Activated T-helper 1 cell treated with anti-CD3 and anti-CD28 coated beads, Interleukin-12 subunit alpha, Interleukin-12 subunit beta, Interleukin-2, Interleukin-4 antibody, amounts not matched to agents 30 ng/mL and 10 ng/mL and 1 ng/mL, durations not matched to agents 14 hours and 24 hours and 36 hours (primary cell): ENCODE measurements at regions not wholly inside any gene's neighbourhood (a gene's known extent, or its start where the extent isn't known, plus 50 kb on each side); places are given as distances from the start of the nearest gene placed in this dataset.

ENCODE experiments used
- DNase-seq: peaks from one replicate; pipeline ENCODE4 v3.0.0; 2021; ENCODE audit warnings: low spot score
- H3K27ac Mint-ChIP-seq: one replicate; pipeline ENCODE4 v1.8.0; 2021; ENCODE audit warnings: mild to moderate bottlenecking, mixed read lengths
- H3K27me3 Mint-ChIP-seq: one replicate; pipeline ENCODE4 v1.8.0; 2022; ENCODE audit warnings: mild to moderate bottlenecking, moderate library complexity, mixed read lengths; ENCODE audit not compliant: insufficient read depth
- H3K36me3 Mint-ChIP-seq: one replicate; pipeline ENCODE4 v1.8.0; 2021; ENCODE audit warnings: low read depth, mixed read lengths
- H3K4me1 Mint-ChIP-seq: one replicate; pipeline ENCODE4 v1.8.0; 2021; ENCODE audit warnings: low read depth, mixed read lengths
- H3K4me3 Mint-ChIP-seq: one replicate; pipeline ENCODE4 v1.8.0; 2021; ENCODE audit warnings: mild to moderate bottlenecking, moderate library complexity, mixed read lengths
- H3K9me3 Mint-ChIP-seq: one replicate; pipeline ENCODE4 v1.8.0; 2021; ENCODE audit warnings: mixed read lengths
- intact Hi-C: fragments of 100-400 bp; cut with micrococcal nuclease; formaldehyde crosslinking; loops from one replicate; pipeline ENCODE4 v1.15.1; 2024

GRCh38 chr1:222046684-222047263 is 304.9 kb upstream of the DUSP10 start:
- Mint-ChIP-seq H3K4me1 (peaks cover 4% of the 10 kb centered on the region), H3K9me3 (no peaks in the 10 kb centered on the region), H3K27ac (no peak overlapping the region), H3K4me3 (no peak overlapping the region), H3K36me3 (no peaks in the 10 kb centered on the region), H3K27me3 (no peaks in the 10 kb centered on the region)
- intact Hi-C loops: no loop called here
- DNase-seq: no peak

GRCh38 chr1:222045786-222046185 is 303.9 kb upstream of the DUSP10 start:
- intact Hi-C loops: no loop called here
- no peak for DNase-seq
- H3K27ac Mint-ChIP-seq: no peak overlapping the region
- H3K4me3 Mint-ChIP-seq: no peak overlapping the region
- peaks cover 4% of the 10 kb centered on the region for H3K4me1 Mint-ChIP-seq
- H3K36me3 Mint-ChIP-seq: no peaks in the 10 kb centered on the region
- H3K27me3 Mint-ChIP-seq: no peaks in the 10 kb centered on the region
- H3K9me3 Mint-ChIP-seq: no peaks in the 10 kb centered on the region

DNA sequence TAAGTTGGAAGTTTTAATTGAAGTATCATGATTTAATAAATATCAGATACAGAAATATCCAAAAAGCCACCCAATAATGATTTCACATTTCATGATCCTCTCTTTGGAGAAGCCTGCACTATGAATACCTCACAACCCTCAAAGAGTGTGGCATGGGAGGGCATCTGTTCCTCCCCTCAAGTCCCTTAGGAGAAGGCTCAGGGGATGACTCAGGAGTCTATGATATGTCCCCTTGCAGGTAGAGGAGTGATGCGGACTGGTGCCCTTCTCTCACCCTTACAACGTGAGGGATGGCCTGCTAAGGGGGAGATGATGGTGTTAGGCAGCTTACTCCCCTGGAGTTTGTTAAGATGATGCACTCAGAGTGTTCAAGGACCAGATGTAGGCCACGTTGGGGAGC is 303.3 kb upstream of the DUSP10 start:
- Mint-ChIP-seq H3K27me3 (no peaks in the 10 kb centered on the region), H3K4me3 (no peak overlapping the region), H3K4me1 (peaks cover 4% of the 10 kb centered on the region), H3K9me3 (no peaks in the 10 kb centered on the region), H3K27ac (no peak overlapping the region), H3K36me3 (no peaks in the 10 kb centered on the region)
- intact Hi-C loops: no loop called here
- DNase-seq: no peak

- DNase-seq: no peak
- Mint-ChIP-seq H3K36me3 (no peaks in the 10 kb centered on the region), H3K27ac (no peak overlapping the region), H3K27me3 (peaks cover under 1% of the 10 kb centered on the region), H3K4me1 (peaks cover under 1% of the 10 kb centered on the region), H3K9me3 (no peaks in the 10 kb centered on the region), H3K4me3 (no peak overlapping the region)
- intact Hi-C loops: no loop called here
These were observed 301.8 kb upstream of the DUSP10 start for GRCh38 chr1:222043444-222044292.

DNA sequence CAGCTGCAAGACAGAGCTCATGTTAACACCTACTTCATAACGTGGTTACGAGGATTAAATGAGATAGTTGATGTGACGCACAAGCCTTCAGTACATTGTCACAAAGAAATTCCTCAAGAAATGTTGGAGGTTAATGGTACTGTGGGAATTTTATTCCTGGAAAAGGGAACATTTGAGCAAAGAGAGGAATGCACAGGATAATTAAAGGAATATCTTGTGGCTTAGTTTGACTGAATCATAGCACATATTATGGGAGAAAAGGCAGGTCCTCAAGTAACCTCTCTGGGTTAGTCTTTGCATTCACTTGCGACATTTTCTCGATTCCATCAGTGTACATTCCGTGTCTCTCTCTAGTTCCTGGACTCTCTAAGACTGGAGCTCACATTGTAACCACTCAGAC is 300.2 kb upstream of the DUSP10 start:
- Mint-ChIP-seq H3K27me3 (peaks cover 4% of the 10 kb centered on the region), H3K4me1 (no peaks in the 10 kb centered on the region), H3K4me3 (no peak overlapping the region), H3K9me3 (no peaks in the 10 kb centered on the region), H3K36me3 (no peaks in the 10 kb centered on the region), H3K27ac (no peak overlapping the region)
- intact Hi-C loops: no loop called here
- DNase-seq: no peak

- Mint-ChIP-seq H3K27ac (no peak overlapping the region), H3K9me3 (no peaks in the 10 kb centered on the region), H3K4me1 (no peaks in the 10 kb centered on the region), H3K36me3 (no peaks in the 10 kb centered on the region), H3K27me3 (peaks cover 4% of the 10 kb centered on the region), H3K4me3 (no peak overlapping the region)
- DNase-seq: no peak
- intact Hi-C loops: no loop called here
These were observed 299.1 kb upstream of the DUSP10 start for GRCh38 chr1:222040955-222041354.

DNA sequence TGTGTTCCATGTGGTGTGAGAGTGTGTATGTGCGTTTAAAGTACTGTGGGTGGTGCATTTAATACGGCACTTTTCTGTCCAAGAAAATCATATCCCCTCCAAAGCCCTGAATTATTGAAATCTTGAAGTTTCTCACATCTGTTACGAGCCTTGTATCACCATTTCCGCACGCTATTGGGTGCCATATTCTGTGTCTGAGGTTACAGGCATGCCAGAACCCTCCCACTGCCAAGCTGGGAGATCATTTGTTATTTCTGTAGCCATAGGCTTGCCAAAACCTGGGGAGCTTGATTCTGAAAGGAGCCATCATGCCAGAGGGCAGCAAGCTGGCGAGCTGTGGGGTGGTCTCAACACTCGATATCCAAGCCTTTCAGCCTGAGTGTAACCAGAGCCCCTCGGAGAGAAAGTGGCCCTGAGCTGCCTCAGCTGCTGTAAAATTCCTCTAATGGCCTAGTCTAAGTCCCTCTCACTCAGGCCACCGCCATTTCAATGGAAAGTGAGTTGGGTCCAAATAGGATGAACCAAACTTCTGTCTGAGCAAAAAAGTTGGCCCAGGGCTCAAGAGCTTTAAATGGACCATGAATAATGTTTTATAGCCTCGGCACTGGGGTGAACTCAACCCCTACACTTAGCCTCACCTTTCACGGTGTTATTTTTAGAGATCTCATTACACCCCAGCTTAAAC is 298.4 kb upstream of the DUSP10 start:
- Mint-ChIP-seq H3K4me3 (no peak overlapping the region), H3K9me3 (no peaks in the 10 kb centered on the region), H3K27ac (no peak overlapping the region), H3K4me1 (no peaks in the 10 kb centered on the region), H3K36me3 (no peaks in the 10 kb centered on the region), H3K27me3 (peaks cover 4% of the 10 kb centered on the region)
- DNase-seq: no peak
- intact Hi-C loops: no loop called here

- DNase-seq: no peak
- Mint-ChIP-seq H3K4me1 (no peaks in the 10 kb centered on the region), H3K27ac (no peak overlapping the region), H3K27me3 (peaks cover 7% of the 10 kb centered on the region), H3K4me3 (no peak overlapping the region), H3K36me3 (no peaks in the 10 kb centered on the region), H3K9me3 (no peaks in the 10 kb centered on the region)
- intact Hi-C loops: no loop called here
These were observed 297.1 kb upstream of the DUSP10 start for GRCh38 chr1:222038971-222039370.

DNA sequence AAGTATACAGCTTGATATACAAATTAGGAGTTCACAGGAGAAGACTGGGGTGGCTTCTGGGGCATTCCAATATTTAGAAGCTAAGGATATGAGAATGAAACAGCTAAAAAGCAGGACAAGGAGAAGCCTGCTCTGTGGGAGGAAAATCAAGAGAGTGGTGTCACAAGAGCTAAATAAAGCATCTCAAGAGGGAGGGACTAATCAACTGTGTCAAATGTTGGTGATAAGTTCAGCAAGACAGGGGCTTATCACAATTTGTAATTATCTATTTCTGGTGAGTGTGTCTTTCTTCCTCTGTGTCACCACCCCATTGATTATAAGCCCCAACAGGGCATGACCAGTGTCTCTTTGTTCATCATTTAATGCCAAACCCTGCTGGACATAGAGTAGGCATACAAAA is 295.8 kb upstream of the DUSP10 start:
- peaks cover 7% of the 10 kb centered on the region for H3K27me3 Mint-ChIP-seq
- no peaks in the 10 kb centered on the region for H3K36me3 Mint-ChIP-seq
- H3K4me3 Mint-ChIP-seq: no peak overlapping the region
- DNase-seq: no peak
- no peak overlapping the region for H3K27ac Mint-ChIP-seq
- no peaks in the 10 kb centered on the region for H3K9me3 Mint-ChIP-seq
- intact Hi-C loops: no loop called here
- H3K4me1 Mint-ChIP-seq: no peaks in the 10 kb centered on the region

DNA sequence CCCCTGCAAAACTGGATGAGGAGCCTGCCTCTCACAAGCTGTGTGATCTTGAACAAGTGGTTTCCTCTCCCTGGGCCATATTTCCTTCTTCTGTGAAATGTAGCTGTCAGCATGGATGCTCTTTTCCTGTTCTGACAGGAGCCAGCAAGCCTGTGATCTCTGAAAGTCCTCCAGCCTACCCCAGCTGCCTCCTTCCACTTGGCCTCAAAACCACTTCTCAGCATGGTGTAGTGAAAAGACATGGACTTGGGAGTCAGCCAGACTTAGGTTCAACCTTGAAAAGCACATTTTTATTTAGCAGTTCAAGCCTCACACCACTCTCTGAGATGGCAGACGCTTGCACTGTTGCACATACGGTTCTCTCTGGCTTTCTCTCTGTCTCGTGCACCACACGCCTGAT is 292.9 kb upstream of the DUSP10 start:
- no peaks in the 10 kb centered on the region for H3K9me3 Mint-ChIP-seq
- peaks cover 8% of the 10 kb centered on the region for H3K27me3 Mint-ChIP-seq
- H3K27ac Mint-ChIP-seq: no peak overlapping the region
- intact Hi-C loops: no loop called here
- H3K4me1 Mint-ChIP-seq: no peaks in the 10 kb centered on the region
- H3K4me3 Mint-ChIP-seq: no peak overlapping the region
- H3K36me3 Mint-ChIP-seq: no peaks in the 10 kb centered on the region
- no peak for DNase-seq

- no peak for DNase-seq
- no peaks in the 10 kb centered on the region for H3K4me1 Mint-ChIP-seq
- no peak overlapping the region for H3K4me3 Mint-ChIP-seq
- no peak overlapping the region for H3K27ac Mint-ChIP-seq
- H3K36me3 Mint-ChIP-seq: no peaks in the 10 kb centered on the region
- H3K9me3 Mint-ChIP-seq: no peaks in the 10 kb centered on the region
- H3K27me3 Mint-ChIP-seq: peaks cover 5% of the 10 kb centered on the region
- intact Hi-C loops: no loop called here
These were observed 291.6 kb upstream of the DUSP10 start for GRCh38 chr1:222033450-222033849.

DNA sequence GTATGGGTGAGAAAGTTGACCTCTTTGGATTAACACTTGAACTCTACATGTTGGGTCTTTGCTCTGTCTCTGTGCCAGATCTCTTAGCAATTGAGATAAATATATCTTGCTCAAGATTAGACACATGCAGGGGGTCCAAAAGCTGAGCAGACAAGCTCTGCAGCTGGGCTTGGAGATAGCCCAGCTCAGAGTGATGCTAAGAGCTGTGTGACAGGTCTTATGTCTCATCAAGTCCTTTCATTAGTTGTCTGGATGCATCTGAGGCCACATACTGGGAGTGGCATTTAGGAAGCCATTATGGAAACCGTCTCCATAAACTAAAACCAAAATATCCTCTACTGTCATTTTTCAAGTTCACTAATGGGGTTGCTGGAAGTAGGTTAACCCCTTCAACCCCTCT is 289.4 kb upstream of the DUSP10 start:
- Mint-ChIP-seq H3K27me3 (peaks cover 4% of the 10 kb centered on the region), H3K27ac (no peak overlapping the region), H3K36me3 (no peaks in the 10 kb centered on the region), H3K9me3 (no peaks in the 10 kb centered on the region), H3K4me3 (no peak overlapping the region), H3K4me1 (no peaks in the 10 kb centered on the region)
- intact Hi-C loops: no loop called here
- no peak for DNase-seq

DNA sequence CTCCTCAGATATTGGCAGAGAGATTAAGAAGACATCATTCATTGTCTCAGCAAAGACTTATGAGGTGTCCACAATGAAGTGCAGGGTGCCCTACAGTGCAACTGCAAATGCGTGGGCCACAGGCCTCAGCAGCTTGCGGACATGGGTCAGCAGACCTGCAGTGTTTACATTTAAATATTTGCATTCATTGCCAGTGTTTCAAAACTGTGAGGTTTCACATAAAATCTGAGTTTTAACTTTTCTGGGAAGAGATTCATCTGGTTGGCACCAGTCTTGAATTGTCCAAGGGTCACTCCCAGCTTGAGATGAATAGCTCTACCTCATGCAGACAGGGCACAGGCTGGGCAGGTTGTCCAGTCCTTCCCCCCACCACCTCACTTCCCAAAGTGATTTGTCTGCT is 286.8 kb upstream of the DUSP10 start:
- Mint-ChIP-seq H3K9me3 (no peaks in the 10 kb centered on the region), H3K27me3 (peaks cover 2% of the 10 kb centered on the region), H3K27ac (no peak overlapping the region), H3K4me1 (no peaks in the 10 kb centered on the region), H3K36me3 (no peaks in the 10 kb centered on the region), H3K4me3 (no peak overlapping the region)
- intact Hi-C loops: no loop called here
- no peak for DNase-seq
